ENCODE measurements at regions not wholly inside any gene's neighbourhood (a gene's known extent, or its start where the extent isn't known, plus 50 kb on each side); places are given as distances from the start of the nearest gene placed in this dataset.

DNA sequence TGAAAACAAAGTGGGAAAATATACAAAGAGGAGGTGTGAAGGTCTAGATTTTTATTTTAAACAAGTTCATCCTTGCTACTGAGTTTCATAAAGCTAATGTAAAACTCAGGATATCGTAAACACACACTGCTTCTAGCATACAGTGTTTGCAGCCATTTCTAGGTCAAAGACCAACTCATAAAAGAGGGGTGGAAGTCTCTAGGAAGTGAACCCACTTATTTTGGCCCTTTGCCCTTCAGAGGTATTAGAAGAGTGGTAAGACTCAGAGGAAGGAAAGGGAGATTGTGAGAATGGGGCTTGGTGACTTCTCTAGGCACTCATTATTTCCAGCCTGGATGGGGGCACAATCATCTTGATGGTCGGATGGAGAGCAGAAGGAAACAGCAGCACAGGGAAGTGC, 91.2 kb downstream of the TNFSF18 start:
- TF ChIP-seq EZH2 (IDR thresholded peaks at IDR 0.05) (no peak), POLR2AphosphoS5 (IDR thresholded peaks at IDR 0.05; ENCODE audit: borderline replicate concordance, low read depth, low read length) (no peak)

Data from SK-N-MC (cell line).